ENCODE measurements at regions not wholly inside any gene's neighbourhood (a gene's known extent, or its start where the extent isn't known, plus 50 kb on each side); places are given as distances from the start of the nearest gene placed in this dataset.

DNA sequence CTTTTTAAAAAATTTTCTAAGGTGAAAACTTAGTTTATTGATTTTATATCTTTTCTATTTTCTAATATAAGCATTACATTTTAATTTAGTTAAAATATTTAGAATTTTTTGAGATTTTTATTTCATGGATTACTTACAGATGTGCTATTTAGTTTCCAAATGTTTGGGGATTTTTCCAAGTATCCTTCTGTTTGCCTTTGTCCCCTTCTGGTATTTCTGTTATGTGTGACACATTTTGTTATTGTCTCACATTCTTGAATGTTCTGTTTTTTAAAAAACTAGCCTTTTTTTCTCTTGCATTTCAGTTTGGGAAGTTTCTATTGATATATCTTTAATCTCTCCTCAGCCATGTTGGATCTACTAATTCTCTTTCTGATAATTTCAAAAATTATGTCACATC is 234.9 kb downstream of the FAM170A start:
- H3K4me1 ChIP-seq (ENCODE audit: insufficient read depth, low read length): no peaks in the 10 kb centered on the region
- TF ChIP-seq, protein P1, sequence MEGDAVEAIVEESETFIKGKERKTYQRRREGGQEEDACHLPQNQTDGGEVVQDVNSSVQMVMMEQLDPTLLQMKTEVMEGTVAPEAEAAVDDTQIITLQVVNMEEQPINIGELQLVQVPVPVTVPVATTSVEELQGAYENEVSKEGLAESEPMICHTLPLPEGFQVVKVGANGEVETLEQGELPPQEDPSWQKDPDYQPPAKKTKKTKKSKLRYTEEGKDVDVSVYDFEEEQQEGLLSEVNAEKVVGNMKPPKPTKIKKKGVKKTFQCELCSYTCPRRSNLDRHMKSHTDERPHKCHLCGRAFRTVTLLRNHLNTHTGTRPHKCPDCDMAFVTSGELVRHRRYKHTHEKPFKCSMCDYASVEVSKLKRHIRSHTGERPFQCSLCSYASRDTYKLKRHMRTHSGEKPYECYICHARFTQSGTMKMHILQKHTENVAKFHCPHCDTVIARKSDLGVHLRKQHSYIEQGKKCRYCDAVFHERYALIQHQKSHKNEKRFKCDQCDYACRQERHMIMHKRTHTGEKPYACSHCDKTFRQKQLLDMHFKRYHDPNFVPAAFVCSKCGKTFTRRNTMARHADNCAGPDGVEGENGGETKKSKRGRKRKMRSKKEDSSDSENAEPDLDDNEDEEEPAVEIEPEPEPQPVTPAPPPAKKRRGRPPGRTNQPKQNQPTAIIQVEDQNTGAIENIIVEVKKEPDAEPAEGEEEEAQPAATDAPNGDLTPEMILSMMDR (IDR thresholded peaks at IDR 0.05; ENCODE audit: borderline replicate concordance, extremely low read depth, low read length, poor library complexity, severe bottlenecking): no peak
- TF ChIP-seq EZH2 (IDR thresholded peaks at IDR 0.05; ENCODE audit: borderline replicate concordance, low read depth, low read length, severe bottlenecking): no peak
- H3K9me3 ChIP-seq (ENCODE audit: insufficient read depth, low read length, severe bottlenecking): no peaks in the 10 kb centered on the region
- H3K4me3 ChIP-seq (ENCODE audit: low read depth in 1 of 2, low read length in 2 of 2): no peak overlapping the region
- no peaks in the 10 kb centered on the region for H3K27me3 ChIP-seq (ENCODE audit: insufficient read depth, low read length, poor library complexity)
- H3K36me3 ChIP-seq (ENCODE audit: insufficient read depth, low read length): no peaks in the 10 kb centered on the region
- no peaks in the 10 kb centered on the region for H4K20me1 ChIP-seq (ENCODE audit: insufficient read depth, low read length)
- no peak overlapping the region for H3K27ac ChIP-seq (ENCODE audit: low read length)
- no peak overlapping the region for H3K9ac ChIP-seq (ENCODE audit: low read depth, low read length)
- no peak overlapping the region for H3K4me2 ChIP-seq (ENCODE audit: insufficient read depth, low read length)
- DNase-seq (no peak), ATAC-seq (ENCODE audit: insufficient read depth, low read depth) (no peak)
- H2AFZ ChIP-seq (ENCODE audit: low read depth, low read length): no peak overlapping the region
- H3K79me2 ChIP-seq (ENCODE audit: insufficient read depth, low read length): no peaks in the 10 kb centered on the region

DNA sequence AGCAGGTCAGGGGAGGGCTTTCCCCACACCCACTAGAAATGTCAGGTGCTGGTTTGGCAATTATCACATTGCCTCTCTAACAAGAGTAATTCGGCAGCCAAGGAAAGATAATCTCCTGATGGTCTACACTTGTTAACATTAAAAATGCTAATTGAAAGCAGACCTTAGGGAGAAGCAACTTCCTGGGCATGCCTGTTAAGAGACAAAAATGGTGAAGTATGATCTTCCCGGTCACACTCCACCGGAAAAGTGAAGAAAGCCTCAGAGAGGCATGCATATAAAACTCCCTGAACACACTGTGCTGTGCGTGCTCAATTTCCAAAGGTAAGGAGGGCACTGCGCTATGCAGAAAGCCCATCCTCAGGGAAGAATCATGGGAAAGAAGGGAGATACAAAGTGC is 244.3 kb downstream of the FAM170A start:
- Histone ChIP-seq H3K9me3 (ENCODE audit: insufficient read depth, low read length, severe bottlenecking) (no peaks in the 10 kb centered on the region), H3K27me3 (ENCODE audit: insufficient read depth, low read length, poor library complexity) (no peaks in the 10 kb centered on the region), H4K20me1 (ENCODE audit: insufficient read depth, low read length) (no peaks in the 10 kb centered on the region), H3K4me1 (ENCODE audit: insufficient read depth, low read length) (no peaks in the 10 kb centered on the region), H3K4me2 (ENCODE audit: insufficient read depth, low read length) (no peak overlapping the region), H2AFZ (ENCODE audit: low read depth, low read length) (no peak overlapping the region), H3K4me3 (ENCODE audit: low read depth in 1 of 2, low read length in 2 of 2) (no peak overlapping the region), H3K79me2 (ENCODE audit: insufficient read depth, low read length) (no peaks in the 10 kb centered on the region), H3K9ac (ENCODE audit: low read depth, low read length) (no peak overlapping the region), H3K27ac (ENCODE audit: low read length) (no peak overlapping the region), H3K36me3 (ENCODE audit: insufficient read depth, low read length) (no peaks in the 10 kb centered on the region)
- no peak for ATAC-seq (ENCODE audit: insufficient read depth, low read depth)
- TF ChIP-seq, protein P1 (IDR thresholded peaks at IDR 0.05; ENCODE audit: borderline replicate concordance, extremely low read depth, low read length, poor library complexity, severe bottlenecking): no peak
- no peak for TF ChIP-seq EZH2 (IDR thresholded peaks at IDR 0.05; ENCODE audit: borderline replicate concordance, low read depth, low read length, severe bottlenecking)
- no peak for DNase-seq

DNA sequence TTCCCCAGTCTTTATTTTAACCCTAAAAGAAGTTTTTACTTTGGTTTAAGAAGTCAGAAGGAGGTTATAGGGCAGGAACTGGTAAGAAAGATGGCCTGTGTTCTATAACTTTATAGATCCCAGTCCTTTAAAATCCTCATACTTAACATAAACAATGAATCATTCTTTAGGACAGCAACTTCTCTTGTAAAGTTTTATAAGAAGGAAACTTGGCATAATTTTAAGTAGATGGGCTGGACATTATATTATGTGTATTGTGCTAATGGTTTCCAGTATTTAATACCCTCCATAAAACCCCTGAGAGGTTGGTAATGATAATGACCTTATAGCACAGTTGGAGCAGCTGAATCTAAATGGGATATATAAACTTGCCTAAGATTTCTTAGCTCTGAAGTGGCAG is 247.2 kb downstream of the FAM170A start:
- Histone ChIP-seq H3K9ac (ENCODE audit: low read depth, low read length) (no peak overlapping the region), H3K27ac (ENCODE audit: low read length) (no peak overlapping the region), H3K4me1 (ENCODE audit: insufficient read depth, low read length) (no peaks in the 10 kb centered on the region), H3K9me3 (ENCODE audit: insufficient read depth, low read length, severe bottlenecking) (no peaks in the 10 kb centered on the region), H3K4me2 (ENCODE audit: insufficient read depth, low read length) (no peak overlapping the region), H3K79me2 (ENCODE audit: insufficient read depth, low read length) (no peaks in the 10 kb centered on the region), H3K36me3 (ENCODE audit: insufficient read depth, low read length) (no peaks in the 10 kb centered on the region), H2AFZ (ENCODE audit: low read depth, low read length) (0 out of 2 replicates have a peak overlapping the region, but pooled peaks have one; percentile 17), H3K4me3 (ENCODE audit: low read depth in 1 of 2, low read length in 2 of 2) (no peak overlapping the region), H3K27me3 (ENCODE audit: insufficient read depth, low read length, poor library complexity) (no peaks in the 10 kb centered on the region), H4K20me1 (ENCODE audit: insufficient read depth, low read length) (no peaks in the 10 kb centered on the region)
- TF ChIP-seq EZH2 (IDR thresholded peaks at IDR 0.05; ENCODE audit: borderline replicate concordance, low read depth, low read length, severe bottlenecking): no peak
- TF ChIP-seq, protein P1 (IDR thresholded peaks at IDR 0.05; ENCODE audit: borderline replicate concordance, extremely low read depth, low read length, poor library complexity, severe bottlenecking): no peak
- ATAC-seq (ENCODE audit: insufficient read depth, low read depth) (no peak), DNase-seq (no peak)

DNA sequence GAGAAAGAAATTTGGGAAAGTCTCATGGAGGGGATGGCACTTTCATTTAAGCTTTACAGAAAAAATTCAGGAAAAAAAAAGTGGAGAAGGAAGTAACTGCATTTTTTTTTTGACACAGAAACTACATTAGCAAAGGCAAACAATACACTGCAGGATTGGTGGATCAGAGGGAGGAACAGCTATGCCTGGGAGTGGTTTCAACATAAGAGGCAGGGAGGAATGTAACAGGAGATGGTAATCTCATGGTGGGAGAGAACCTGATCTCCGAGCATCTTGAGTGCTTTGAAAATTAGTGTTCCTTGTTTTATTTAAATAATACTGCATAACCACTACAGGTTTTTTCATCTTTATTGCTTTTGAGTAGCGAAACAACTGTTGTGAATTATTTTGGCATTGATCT is 249.4 kb downstream of the FAM170A start:
- no peak overlapping the region for H3K9ac ChIP-seq (ENCODE audit: low read depth, low read length)
- TF ChIP-seq, protein P1 (IDR thresholded peaks at IDR 0.05; ENCODE audit: borderline replicate concordance, extremely low read depth, low read length, poor library complexity, severe bottlenecking): no peak
- no peak for TF ChIP-seq EZH2 (IDR thresholded peaks at IDR 0.05; ENCODE audit: borderline replicate concordance, low read depth, low read length, severe bottlenecking)
- H2AFZ ChIP-seq (ENCODE audit: low read depth, low read length): no peak overlapping the region
- no peaks in the 10 kb centered on the region for H4K20me1 ChIP-seq (ENCODE audit: insufficient read depth, low read length)
- no peaks in the 10 kb centered on the region for H3K79me2 ChIP-seq (ENCODE audit: insufficient read depth, low read length)
- H3K4me1 ChIP-seq (ENCODE audit: insufficient read depth, low read length): no peaks in the 10 kb centered on the region
- H3K27me3 ChIP-seq (ENCODE audit: insufficient read depth, low read length, poor library complexity): no peaks in the 10 kb centered on the region
- H3K36me3 ChIP-seq (ENCODE audit: insufficient read depth, low read length): no peaks in the 10 kb centered on the region
- H3K27ac ChIP-seq (ENCODE audit: low read length): no peak overlapping the region
- H3K4me3 ChIP-seq (ENCODE audit: low read depth in 1 of 2, low read length in 2 of 2): no peak overlapping the region
- no peaks in the 10 kb centered on the region for H3K9me3 ChIP-seq (ENCODE audit: insufficient read depth, low read length, severe bottlenecking)
- no peak overlapping the region for H3K4me2 ChIP-seq (ENCODE audit: insufficient read depth, low read length)
- ATAC-seq (ENCODE audit: insufficient read depth, low read depth) (no peak), DNase-seq (no peak)
